Stimulated activated CD4-positive, alpha-beta T cell treated with anti-CD3 and anti-CD28 coated beads, TNF-alpha, amount 100 ng/mL, for 24 hours (primary cell): ENCODE measurements at regions not wholly inside any gene's neighbourhood (a gene's known extent, or its start where the extent isn't known, plus 50 kb on each side); places are given as distances from the start of the nearest gene placed in this dataset.
"Not testable (repeated sequence)": the region's sequence is repeated elsewhere in the genome, so short reads cannot be mapped to it uniquely, and the experiment has no call there.

Experiments
- DNase-seq, 3 experiments: peaks; one replicate each; pipeline ENCODE4 v3.0.0-alpha.2; 2020; ENCODE audit warnings: low read depth in 3 of 3

GRCh38 chr6:119499797-119500196 is 150.2 kb upstream of the MAN1A1 start:
- DNase-seq: no peak

GRCh38 chr6:119497988-119498727 is 148.6 kb upstream of the MAN1A1 start:
- no peak for DNase-seq

- DNase-seq: no peak
Measured at GRCh38 chr6:119495230-119495683, 145.7 kb upstream of the MAN1A1 start.

- no peak for DNase-seq
Measured at GRCh38 chr6:119493980-119494379, 144.4 kb upstream of the MAN1A1 start.

GRCh38 chr6:119491112-119491511 is 141.6 kb upstream of the MAN1A1 start:
- not testable (repeated sequence) for DNase-seq

- DNase-seq: not testable (repeated sequence)
Measured at GRCh38 chr6:119490050-119490449, 140.5 kb upstream of the MAN1A1 start.

- no peak for DNase-seq
Measured at GRCh38 chr6:119484598-119484997, 135.0 kb upstream of the MAN1A1 start.

GRCh38 chr6:119483908-119484307 is 134.3 kb upstream of the MAN1A1 start:
- DNase-seq: no peak

- no peak for DNase-seq
Measured at GRCh38 chr6:119482850-119483285, 133.3 kb upstream of the MAN1A1 start.

- DNase-seq: no peak
Measured at GRCh38 chr6:119481976-119482375, 132.4 kb upstream of the MAN1A1 start.

- no peak for DNase-seq
Measured at GRCh38 chr6:119480961-119481497, 131.5 kb upstream of the MAN1A1 start.

GRCh38 chr6:119479860-119480655 is 130.5 kb upstream of the MAN1A1 start:
- DNase-seq: no peak

GRCh38 chr6:119476554-119476953 is 127.0 kb upstream of the MAN1A1 start:
- no peak for DNase-seq

- DNase-seq: no peak
Measured at GRCh38 chr6:119476024-119476423, 126.5 kb upstream of the MAN1A1 start.

- no peak for DNase-seq
Measured at GRCh38 chr6:119470893-119471542, 121.5 kb upstream of the MAN1A1 start.

- DNase-seq: no peak
Measured at GRCh38 chr6:119467488-119468081, 118.0 kb upstream of the MAN1A1 start.

- DNase-seq: no peak
Measured at GRCh38 chr6:119466226-119466625, 116.7 kb upstream of the MAN1A1 start.

- no peak for DNase-seq
Measured at GRCh38 chr6:119463081-119463626, 113.6 kb upstream of the MAN1A1 start.

- DNase-seq: no peak
Measured at GRCh38 chr6:119461187-119461586, 111.6 kb upstream of the MAN1A1 start.

GRCh38 chr6:119459207-119459974 is 109.8 kb upstream of the MAN1A1 start:
- DNase-seq: no peak

GRCh38 chr6:119454714-119455113 is 105.2 kb upstream of the MAN1A1 start:
- no peak for DNase-seq
